ENCODE measurements at regions not wholly inside any gene's neighbourhood (a gene's known extent, or its start where the extent isn't known, plus 50 kb on each side); places are given as distances from the start of the nearest gene placed in this dataset.
"Not testable (repeated sequence)": the region's sequence is repeated elsewhere in the genome, so short reads cannot be mapped to it uniquely, and the experiment has no call there.

DNA sequence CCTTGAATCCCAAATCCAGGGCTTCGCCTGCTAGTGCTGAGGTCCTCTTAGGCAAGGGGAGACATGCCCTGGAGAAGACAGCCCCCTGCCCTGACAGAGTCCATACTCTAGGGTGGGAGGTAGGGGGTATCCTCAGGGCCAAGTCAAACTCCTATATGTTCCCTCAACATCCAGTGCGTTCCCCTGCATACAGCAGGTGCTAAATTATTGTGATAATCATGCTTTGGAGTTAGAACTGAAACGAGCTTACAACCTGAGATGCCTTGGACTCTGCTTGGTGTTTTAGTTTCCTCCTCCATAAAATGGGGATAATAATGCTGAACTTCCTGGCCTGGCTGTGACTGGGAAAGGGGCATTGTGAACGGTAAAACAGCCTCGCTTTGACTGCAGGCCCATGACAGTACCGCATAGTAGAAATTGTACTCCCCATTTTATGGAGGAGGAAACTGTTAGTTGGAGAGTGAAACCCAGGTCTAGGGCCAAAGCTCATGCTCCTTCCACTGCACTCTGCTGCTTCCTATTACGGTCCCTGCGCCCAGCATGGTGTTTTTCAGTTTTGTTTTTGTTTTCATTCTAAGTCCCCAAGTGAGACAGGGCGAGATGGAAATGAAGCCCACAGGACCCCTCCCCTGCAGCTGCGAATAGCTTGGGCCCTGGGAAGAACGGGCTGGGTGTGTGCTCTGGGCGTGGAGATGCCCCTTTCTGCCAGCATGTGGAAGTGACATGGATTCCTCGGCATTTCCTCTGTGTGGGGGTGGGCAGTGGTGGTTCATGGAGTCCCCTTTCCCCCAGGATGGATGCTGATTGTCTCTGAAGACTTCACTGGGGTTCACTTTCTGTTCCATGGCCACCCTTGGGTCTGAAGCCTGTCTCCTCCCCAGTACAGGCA is 162.5 kb downstream of the VEGFA start:
- DNase-seq: no peak

DNA sequence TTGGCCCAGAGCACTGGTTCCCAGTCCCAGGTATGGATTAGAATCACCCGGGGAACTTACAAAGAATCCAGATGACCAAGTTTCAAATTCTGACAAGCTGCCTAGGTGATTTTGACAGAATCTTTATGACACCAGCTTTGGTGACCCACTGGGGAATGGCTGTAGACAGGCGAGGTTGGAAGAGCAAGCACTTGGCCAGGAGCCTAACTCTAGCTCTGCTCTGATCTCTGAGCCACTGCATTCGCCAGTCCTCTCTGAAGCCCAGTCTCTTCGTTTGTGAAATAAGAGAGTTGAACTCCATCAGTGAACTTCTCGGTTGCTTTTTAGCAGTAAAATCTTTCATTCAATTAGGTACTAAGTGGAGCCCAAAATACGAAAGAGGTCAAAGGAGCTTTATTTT is 161.2 kb downstream of the VEGFA start:
- DNase-seq: no peak

DNA sequence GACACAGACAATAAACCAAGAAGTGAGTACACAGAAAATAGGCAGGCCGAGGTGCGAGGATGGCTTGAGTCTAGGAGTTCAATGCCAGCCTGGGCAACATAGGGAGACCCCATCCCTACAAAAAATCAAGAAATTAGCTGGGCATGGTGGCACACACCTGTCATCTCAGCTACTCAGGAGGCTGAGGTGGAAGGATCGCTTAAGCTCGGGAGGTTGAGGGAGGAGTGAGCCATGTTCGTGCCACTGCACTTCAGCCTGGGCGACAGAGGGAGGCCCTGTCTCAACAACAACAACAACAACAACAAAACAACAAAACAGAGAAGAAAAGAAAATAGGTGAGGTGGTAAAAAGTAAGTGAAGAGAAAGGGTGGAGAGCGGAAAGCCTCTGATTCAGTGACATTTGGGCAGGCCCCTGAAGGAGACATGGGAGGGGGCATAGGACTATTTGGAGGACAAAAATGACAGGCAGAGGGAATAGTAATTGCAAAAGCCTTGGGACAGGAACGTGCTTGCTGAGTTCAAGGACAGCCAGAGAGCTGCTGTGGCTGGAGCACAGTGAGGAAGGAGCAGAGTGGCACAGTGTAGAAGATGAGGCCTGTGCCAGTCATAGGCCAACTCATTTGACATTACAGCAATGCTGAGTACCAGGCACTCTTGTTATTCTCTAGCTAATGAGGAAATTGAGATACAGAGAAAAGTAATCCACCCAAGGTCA is 160.6 kb downstream of the VEGFA start:
- no peak for DNase-seq

DNA sequence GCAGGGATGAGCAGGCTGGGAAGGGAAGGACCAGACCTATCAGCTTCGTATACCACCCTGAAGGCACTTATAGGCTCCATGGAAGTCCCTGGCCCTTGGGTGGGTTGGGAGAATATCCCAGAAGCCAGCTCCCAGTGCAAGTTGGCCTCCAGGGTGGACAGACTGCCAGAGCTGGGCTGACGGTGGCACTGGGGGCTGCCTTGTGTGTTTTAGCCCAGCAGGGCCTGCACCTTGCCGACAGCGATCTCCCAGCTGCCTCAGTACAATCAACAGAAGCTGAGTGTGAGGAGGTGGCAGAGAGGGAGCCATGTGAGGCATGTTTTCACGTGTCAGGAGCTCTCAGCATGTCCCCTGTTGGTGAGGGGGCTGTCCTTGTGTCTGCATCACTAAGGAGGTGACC is 159.5 kb downstream of the VEGFA start:
- DNase-seq: no peak

DNA sequence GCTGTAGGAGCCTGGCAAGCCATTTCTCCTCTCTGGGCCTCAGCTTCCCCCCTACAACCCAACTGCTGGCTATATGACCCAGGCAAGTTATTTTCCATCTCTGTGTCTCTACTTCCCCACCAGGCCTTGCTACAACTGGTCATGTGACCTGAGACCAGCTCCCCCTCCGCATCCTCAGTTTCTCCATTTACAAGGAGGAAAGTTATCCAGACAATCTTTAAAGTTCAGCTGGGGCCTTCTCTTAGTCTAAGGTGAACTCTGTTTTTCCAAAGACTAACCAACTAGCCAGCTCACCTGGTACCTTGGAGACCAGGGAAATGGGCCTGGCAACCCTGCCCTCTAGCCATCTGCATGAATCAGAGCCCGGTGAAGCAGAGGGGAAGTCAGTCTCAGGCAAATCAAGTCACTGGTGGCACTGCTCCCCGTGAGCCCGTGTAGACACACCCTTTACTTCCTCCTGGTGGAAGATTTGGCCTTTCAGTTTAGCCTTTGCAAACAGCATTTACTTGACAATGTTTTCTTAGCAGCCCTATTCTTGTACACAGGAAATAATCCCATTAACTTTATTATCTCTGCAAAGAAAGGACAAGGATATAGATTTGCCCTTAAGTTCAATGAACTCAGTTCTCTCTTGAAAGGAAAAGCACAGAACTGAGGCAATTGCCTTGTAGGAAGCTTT is 157.7 kb downstream of the VEGFA start:
- DNase-seq: peak in 1 of 2 donors; percentile 37

DNA sequence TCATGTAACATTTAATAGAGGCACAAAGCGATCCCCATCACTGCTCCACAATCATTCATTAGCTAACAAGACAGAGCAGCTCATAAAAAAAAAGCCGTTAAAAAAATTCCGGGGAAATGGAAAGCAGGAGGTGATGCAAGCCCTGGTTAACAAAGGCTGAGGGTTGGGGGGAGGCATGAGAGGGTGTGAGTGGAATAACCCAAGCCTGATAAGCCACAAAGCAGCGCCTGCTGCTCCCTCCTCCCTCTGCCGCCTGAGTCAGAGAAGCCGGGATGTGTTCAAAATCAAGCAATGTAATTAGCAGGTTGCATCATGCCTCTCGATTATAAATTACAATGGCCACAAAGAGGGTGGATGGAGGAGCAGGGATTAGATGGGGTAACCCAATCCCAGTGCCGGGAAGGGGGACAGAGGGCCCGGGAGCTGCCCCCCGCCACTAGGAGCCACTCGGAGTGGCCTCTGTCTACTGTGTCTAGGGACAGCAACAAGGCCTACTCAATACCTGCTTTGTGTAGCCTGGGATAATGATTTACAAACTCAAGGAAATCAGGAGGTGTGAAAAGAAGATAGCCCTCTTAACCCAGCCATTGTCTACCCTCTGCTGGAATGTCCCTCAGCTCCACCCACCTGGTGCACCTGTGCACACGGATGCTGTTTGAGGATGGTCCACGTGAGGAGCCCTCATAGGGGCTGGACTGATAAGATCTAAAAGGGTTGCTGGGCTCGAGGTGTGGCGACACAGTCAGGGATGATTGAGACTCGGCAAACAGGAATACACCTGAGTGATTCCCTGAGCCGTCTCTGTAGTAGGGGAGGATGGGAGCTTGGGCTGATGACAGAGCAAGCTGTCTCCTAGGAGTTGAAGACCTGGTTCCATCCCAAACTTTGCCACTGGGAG is 156.9 kb downstream of the VEGFA start:
- peak in 1 of 2 donors; percentile 32 for DNase-seq

DNA sequence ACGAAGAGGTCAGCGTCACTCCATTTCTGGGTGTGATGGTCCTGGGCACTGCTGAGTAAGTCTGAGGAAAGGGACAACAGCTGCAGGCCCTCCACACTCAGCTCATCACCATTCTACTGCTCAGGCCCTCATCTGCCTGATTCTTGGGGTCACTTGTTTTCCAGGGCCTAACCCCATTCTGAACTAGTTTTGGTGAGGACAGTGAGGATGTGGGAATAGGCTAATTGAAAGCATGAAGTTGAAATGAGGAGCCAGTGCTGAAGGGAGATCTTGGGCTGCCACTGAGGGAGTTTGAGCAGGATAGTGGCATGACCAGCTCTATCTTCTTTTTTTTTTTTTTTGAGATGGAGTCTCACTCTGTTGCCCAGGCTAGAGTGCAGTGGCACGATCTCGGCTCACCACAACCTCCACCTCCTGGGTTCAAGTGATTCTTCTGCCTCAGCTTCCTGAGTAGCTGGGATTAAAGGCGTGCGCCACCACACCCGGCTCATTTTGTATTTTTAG is 155.7 kb downstream of the VEGFA start:
- DNase-seq: not testable (repeated sequence)

DNA sequence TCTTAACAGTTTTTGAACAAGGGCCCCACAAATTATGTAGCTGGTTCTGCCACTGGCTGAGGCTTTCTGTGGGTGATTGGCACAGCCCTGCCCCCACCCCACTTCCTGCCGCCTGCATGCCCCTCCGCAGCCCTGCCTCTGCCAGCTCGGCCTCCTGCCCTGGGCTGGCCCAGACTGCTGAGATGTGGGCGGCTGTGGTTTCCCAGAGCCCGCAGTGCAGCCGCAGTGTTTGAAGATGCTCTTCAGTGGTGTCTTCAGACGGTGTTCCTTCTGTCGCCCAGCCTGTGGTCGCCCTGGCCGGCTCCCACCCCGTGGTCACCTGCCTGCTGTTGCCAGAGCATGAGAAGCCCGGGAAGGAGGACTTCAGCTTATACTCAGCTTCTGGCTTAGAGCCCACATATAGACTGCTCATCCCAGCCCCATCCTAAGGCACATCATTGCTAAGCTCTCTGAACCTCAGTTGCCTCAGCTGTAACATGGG is 154.3 kb downstream of the VEGFA start:
- peak in 1 of 2 donors; percentile 24 for DNase-seq

DNA sequence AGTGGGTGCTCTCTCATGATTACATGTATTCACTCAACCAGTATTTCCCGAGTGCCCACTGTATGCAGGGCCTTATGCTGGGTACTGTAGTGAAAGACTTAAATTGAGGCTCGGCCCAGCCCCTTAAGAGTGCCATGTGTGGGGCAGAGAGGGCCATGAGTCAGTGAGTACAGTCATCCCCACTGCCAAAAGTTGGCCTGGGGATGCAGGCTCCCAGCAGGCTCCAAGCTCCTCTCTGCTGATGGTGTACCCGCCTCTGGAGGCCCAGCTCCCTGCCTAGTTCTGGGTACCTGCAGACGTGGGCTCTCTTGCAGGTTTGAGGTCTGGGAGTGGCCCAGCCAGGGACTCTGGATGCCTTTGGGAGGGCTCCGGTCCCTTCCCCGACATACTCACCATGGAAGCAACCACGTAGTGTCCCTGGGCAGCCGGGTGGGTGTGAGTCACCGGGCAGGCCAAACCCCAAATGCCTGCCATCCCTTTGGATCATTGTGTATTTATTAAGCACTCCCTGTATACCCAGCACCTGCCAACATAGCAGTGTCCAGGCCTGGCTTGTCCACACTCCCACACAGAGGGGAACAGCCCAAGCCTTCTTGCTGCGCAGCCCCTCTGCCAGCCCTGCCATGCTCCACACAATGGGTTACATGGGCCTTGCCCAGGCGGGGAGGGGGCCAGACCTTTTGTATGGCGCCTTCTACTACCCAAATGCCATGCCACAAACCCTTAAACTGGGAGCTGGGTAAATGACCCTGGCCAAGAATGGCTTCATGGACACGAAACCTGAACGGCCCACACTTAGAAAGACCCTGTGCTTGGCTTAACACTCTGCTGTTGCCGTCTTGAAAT is 153.6 kb downstream of the VEGFA start:
- DNase-seq: no peak

DNA sequence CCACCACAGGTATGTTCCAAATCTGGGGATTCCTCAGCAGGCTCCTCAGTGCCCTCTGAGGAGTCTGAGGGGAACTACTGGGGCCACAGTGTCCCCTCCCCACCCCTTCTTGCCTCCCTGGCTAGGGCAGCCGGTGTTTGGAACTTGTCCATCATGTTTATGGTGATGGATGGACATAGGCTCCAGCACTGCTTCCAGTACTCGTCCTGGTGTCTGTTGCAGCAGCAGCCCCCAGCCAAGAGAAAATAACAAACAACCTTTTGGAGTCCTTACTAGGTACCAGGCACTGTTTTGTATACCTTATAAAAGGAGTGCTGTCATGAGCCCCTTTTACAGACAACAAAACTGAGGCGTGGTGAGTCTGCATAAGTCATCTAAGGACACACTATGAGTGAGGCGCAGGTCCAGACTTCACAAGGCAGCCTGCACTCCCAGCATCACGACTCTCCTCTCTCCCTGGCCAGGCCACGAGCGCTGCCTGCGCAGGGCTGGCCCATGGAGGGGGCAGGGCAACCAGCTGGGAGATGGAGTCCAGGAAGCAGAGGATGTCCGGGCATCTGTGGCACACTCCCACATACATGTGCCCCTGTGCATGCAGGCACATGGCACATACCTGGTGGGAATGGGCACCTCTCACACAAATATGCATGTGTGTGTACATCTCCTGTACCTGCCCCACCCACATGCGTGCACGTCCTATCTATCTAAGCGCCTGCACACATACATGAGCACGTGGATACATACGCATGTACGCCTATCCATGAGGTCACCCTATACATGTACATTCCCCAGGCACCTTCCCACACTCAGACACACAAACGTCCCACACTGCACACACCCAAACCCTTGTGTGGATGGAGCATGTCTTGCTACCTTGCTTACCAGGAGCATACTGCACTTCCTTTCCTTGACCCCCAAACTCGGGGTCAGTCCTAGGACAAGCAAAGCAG is 152.7 kb downstream of the VEGFA start:
- DNase-seq: no peak

DNA sequence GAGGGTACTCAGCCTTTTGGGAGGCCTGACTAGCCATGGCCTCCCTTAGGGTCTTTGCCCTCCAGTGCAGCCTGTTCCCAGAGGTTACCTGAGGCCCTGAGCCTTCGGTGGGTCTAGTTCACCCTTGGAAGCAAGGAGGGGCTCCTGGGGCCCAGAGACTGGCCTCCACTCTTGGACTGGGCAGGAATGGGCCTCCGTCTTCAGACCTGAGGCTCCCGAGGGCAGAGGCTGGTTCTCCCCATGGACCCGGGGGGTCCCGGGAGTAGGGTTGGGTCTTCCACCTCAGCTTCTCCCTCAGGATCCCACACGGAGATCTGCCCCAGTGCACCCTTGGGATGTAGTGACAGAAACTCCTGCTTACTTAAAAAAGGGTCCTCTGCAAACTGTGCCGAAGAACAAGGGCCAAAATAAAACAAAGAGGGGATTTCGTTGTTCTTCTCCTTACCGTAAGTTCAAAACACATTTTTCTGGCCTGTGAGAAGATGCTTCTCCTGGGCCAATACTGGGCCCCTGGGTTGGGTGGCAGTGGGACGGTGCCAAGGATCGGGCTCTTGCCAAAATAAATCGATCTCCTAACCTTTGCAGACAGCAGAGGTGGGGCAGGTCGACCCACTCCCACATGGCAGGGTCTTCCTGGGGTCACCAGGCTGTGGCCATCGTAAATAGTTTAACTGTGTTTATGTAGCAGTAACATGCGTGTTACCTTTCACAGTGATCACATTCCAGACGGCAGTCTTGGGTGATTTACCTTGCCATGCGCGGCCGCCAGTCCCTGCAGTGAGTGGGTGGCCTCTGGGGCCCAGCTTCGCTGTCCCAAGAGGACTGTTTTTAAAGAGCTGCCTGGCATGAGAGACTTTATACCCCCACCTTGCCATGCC is 151.8 kb downstream of the VEGFA start:
- no peak for DNase-seq

DNA sequence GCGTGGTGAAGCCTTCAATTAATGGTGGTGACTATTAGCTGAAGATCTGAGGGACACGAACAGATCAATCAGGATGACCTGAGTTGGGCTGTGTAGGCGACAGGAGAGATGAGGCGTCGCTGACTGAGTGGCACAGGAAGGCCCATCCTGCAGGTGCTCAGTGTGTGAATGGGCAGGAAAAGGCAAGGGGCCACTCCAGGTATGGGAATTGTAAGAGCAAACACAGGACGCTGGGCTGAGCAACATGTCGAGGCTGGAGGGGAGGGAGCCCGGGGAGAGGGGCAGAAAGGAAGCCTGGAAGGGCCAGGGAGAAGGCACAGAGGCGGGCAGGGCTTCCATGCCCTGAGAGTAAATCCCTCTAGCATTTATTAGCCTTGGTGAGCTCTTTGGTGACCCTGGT is 151.0 kb downstream of the VEGFA start:
- no peak for DNase-seq

DNA sequence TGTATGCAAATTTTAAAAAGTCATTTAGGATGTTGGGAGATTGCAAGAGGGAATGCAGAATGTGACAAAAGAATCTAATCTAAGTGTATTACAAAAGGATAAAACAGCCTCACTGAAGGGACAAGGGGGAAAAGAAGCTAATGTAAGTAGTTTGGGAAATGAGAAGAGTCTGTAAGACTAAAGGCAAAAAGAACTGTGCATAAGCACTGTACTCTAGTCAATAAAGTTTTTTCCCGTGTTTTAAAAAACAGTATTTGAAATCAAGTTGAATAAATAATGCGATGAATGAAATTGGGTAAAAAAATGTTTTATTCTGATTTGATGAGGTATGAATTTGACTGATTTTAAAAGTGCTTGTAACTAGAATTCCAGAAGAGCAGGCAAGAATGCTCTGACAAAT is 149.8 kb downstream of the VEGFA start:
- no peak for DNase-seq

DNA sequence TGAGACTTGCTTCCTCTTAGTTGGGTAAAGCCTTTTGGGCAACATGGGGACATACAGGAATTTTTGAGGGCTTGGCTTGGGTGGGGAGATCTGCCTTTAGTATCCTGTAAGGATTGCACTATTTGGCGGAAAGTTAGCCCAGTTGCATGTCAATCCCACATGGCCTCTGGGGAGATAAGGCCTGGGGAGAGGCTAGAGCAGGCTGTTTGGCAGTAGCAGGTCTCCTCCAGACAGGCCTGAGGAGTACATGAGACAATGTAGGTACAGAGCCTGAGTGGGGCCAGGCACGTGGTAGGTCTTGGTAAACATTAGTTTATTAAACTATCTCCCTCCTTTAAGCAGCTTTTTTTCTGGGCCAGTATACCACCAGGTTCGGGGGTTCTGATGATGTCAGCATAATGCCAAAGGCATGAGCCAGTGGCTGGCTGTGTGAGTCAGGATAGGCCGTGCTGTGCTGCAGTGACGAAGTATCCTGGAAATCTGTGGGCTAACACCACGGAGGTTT is 147.9 kb downstream of the VEGFA start:
- DNase-seq: no peak

DNA sequence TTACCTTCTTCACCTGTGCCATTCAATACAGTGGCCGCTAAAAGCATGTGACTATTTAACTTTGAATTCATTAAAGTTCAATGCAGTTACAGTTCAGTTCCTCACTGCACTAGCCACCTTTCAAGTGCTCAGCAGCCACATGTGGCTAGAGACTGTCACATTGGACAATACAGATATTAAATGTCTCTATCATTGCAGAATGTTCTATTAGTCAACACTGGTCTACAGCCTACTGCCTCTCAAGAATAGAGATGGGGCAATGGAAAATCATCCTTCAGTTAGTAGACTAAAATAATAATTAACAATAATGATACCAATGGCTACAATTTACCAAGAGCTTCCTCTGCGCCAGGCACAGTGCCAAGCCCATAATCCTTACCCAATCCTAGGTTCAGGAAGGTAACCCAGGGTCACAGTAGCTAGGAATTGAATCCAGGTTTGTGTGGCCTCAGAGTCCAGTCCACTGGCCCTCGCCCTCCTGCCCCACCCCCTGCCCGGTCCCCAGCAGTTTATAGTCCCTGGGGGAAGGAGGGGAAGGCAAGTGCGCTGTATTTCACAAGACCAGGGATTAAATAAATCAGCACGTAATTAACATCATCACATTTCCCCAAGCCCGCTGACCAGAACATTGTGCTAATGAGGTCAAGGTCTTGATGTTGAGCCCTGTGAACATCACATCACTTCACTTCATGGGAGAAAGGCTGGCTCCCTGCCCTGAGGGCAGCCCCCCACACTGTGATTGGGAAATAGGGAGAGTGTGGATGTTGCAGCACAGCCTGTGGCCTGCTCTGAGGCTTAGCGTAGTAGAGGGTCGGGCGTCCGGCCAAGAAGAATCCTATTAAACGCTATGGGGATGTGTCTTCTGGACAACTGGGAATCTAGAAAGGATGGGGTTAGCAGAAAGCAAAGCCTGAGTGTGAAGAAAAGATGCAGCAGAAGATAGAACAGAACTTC is 147.2 kb downstream of the VEGFA start:
- no peak for DNase-seq

DNA sequence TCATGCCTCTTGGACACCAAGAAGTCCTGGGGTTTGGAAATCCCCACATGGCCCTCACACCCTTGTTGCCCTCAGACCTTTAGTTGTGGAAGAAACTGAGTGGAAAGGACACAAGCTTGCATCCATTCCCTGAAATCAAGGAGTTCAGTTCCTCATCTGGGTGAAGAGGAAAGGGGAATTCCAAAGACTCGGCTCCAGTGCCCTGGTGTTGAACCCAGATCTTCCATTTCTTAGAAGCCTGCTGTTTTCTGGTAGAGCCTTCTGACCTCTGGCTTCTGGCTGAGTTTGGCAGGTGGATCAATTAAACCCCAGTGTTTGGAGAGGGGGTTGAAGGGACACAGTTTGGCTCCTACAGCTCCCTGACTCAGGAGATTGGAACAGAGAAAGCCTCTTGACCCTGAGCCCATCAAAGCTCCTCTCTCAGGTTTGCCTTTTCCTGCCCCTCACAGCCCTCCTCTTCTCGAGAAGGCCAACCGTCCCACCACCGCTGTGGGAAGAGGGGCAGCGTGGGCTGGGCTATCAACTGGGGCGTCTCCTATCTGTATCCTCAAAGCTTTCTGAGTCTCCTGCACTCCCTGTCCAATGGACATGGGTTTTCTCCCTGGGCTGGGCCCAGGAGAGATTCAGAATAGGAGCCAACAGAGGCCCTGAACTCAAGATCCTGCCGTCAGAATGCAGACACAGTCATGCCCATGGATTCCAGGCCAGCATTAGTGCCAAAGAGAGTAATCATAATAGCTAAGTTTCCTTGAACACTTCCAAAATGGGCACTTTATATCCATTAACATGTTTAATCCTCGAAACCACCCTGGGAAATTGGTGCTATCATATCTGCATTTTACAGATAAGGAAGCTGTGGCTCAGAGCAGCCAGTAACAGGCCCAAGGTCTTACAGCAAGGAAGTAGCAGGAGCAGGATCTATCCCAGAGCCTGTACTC is 146.2 kb downstream of the VEGFA start:
- no peak for DNase-seq

Measured in bone marrow (tissue), 2 donors.